Lung (tissue), 11 donors: ENCODE measurements at regions not wholly inside any gene's neighbourhood (a gene's known extent, or its start where the extent isn't known, plus 50 kb on each side); places are given as distances from the start of the nearest gene placed in this dataset.
"Not testable (repeated sequence)": the region's sequence is repeated elsewhere in the genome, so short reads cannot be mapped to it uniquely, and the experiment has no call there.

Experiments used
- ATAC-seq: fragments of 200-7000 bp; cut with Tn5 transposase; one replicate; pipeline ENCODE4 v1.9.1; 2020; ENCODE audit warnings: moderate number of reproducible peaks; ENCODE audit not compliant: insufficient read depth, low FRiP score
- DNase-seq, 3 donors: peaks; one replicate each; pipeline ENCODE4 v3.0.0-alpha.2; 2013 to 2017
- H3K27ac ChIP-seq, 2 donors: one replicate each; pipeline ENCODE4 v1.5.1; 2013; ENCODE audit warnings: mild to moderate bottlenecking in 2 of 2, moderate library complexity in 2 of 2, control low read depth in 1 of 2, inconsistent platforms in 1 of 2, low read depth in 1 of 2, low read length in 1 of 2
- H3K27me3 ChIP-seq, 3 donors: one replicate each; pipeline ENCODE4 v1.5.1; 2013; ENCODE audit warnings: low read length in 2 of 3; ENCODE audit not compliant: control insufficient read depth in 3 of 3, insufficient read depth in 3 of 3
- H3K36me3 ChIP-seq, 4 donors: one replicate each; pipeline ENCODE4 v1.5.1; 2013; ENCODE audit warnings: low read length in 4 of 4, mild to moderate bottlenecking in 1 of 4, moderate library complexity in 1 of 4; ENCODE audit not compliant: control insufficient read depth in 4 of 4, insufficient read depth in 4 of 4
- H3K4me1 ChIP-seq, 5 donors: one replicate each; pipeline ENCODE4 v1.5.1; 2013; ENCODE audit warnings: low read length in 5 of 5, mild to moderate bottlenecking in 2 of 5, moderate library complexity in 1 of 5; ENCODE audit not compliant: control insufficient read depth in 5 of 5, insufficient read depth in 5 of 5
- H3K4me3 ChIP-seq: one replicate; pipeline ENCODE4 v1.5.1; 2013; ENCODE audit warnings: mild to moderate bottlenecking, control low read depth, moderate library complexity
- H3K9ac ChIP-seq, 2 donors: one replicate each; pipeline ENCODE4 v1.5.1; 2013; ENCODE audit warnings: low read length in 2 of 2, control low read depth in 1 of 2; ENCODE audit not compliant: insufficient read depth in 1 of 2
- H3K9me3 ChIP-seq, 4 donors: one replicate each; pipeline ENCODE4 v1.5.1; 2013; ENCODE audit warnings: low read length in 3 of 4, mild to moderate bottlenecking in 1 of 4, moderate library complexity in 1 of 4; ENCODE audit not compliant: control insufficient read depth in 4 of 4, insufficient read depth in 3 of 4
- CTCF ChIP-seq: IDR thresholded peaks from 2 replicates; pipeline ENCODE4 v1.5.1; 2012; ENCODE audit warnings: mild to moderate bottlenecking; ENCODE audit errors: control extremely low read depth, extremely low read depth
- WGBS, 2 donors: extraction: QIAGEN DNeasy Blood & Tissue Kit; methylation state at CpG; one replicate each; pipeline ENCODE4 v1.1.7; 2013; 5-methylcytosine and 5-hydroxymethylcytosine counted together
- donor health status: control.
- donor health status: control.
- donor health status: Bipolar disorder and iron deficiency.
- donor health status: healthy.
- donor health status: DM: yes; HTN: yes; CAD: no.

DNA sequence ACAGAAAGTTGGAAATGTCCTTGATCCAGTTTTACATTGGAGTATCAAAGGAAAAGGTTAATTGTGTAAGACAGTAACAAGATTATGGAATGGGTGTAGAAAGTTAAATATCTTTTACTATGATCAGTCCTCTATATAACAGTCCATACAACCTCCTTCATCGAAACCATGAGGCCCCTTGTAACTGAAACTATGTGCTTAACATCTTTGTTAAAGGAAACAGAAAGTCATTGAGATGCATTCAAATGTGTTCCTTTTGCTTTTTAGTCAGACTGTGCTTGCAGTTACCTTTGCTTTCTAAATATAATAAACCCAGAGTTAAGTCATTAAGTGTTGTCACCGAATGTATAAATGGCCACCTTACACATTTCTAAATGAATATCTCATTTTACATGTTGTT lies 1298.5 kb downstream of the ROBO2 start:
- Histone ChIP-seq H3K36me3 (no peaks in the 10 kb centered on the region), H3K4me3 (no peak overlapping the region), H3K9ac (no peak overlapping the region), H3K9me3 (no peaks in the 10 kb centered on the region), H3K27me3 (no peaks in the 10 kb centered on the region), H3K27ac (no peak overlapping the region), H3K4me1 (no peaks in the 10 kb centered on the region)
- WGBS, 2 donors, result 61 to 77% methylated on average over 2 of the region's 2 CpGs
- no peak for ATAC-seq
- TF ChIP-seq CTCF, result no peak
- DNase-seq, result no peak

DNA sequence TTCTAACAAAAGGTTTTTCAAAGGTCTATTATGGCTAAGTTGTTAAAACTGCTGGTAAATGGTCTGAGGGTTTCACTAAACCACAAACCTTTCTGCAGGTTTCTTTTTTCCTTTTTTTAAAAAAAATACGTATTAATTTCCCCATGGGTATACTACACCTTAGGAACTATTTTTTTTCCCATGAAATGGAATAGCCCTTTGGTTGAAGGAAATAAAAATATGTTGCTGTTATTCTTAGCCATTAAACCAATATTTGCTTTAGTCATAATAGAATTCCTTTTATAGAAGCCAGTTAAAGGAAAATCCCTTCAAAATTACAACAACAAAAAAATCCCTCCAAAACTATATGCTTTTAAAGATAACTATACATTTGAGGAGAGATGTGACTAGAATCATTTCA lies 1303.3 kb downstream of the ROBO2 start:
- no peak overlapping the region for H3K4me3 ChIP-seq
- no peak overlapping the region for H3K27ac ChIP-seq
- no peaks in the 10 kb centered on the region for H3K9me3 ChIP-seq
- H3K27me3 ChIP-seq, result no peaks in the 10 kb centered on the region
- no peaks in the 10 kb centered on the region for H3K36me3 ChIP-seq
- ATAC-seq (no peak), DNase-seq (no peak)
- no peak overlapping the region for H3K9ac ChIP-seq
- TF ChIP-seq CTCF, result no peak
- H3K4me1 ChIP-seq, result peaks cover 0 to 6% (median 0%) of the 10 kb centered on the region in 5 donors
- WGBS, 2 donors, result 40 to 49% methylated on average over 1 of the region's 1 CpG

- not testable (repeated sequence) for H3K4me1 ChIP-seq, H3K36me3 ChIP-seq, DNase-seq, H3K9me3 ChIP-seq, H3K27me3 ChIP-seq, H3K9ac ChIP-seq, ATAC-seq, H3K4me3 ChIP-seq, H3K27ac ChIP-seq
- 93 to 94% methylated on average over 10 of the region's 10 CpGs for WGBS, 2 donors
Measured at GRCh38 chr3:78344267-78344666, 1304.4 kb downstream of the ROBO2 start.

GRCh38 chr3:78344918-78345317 lies 1305.0 kb downstream of the ROBO2 start:
- TF ChIP-seq CTCF, result no peak
- no peak overlapping the region for H3K4me3 ChIP-seq
- H3K27me3 ChIP-seq, result no peaks in the 10 kb centered on the region
- DNase-seq (no peak), ATAC-seq (no peak)
- no peak overlapping the region for H3K27ac ChIP-seq
- 82 to 87% methylated on average over 6 of the region's 6 CpGs for WGBS, 2 donors
- H3K36me3 ChIP-seq, result no peaks in the 10 kb centered on the region
- H3K9me3 ChIP-seq, result no peaks in the 10 kb centered on the region
- peaks cover 0 to 6% (median 0%) of the 10 kb centered on the region in 5 donors for H3K4me1 ChIP-seq
- no peak overlapping the region for H3K9ac ChIP-seq
